ENCODE measurements at regions not wholly inside any gene's neighbourhood (a gene's known extent, or its start where the extent isn't known, plus 50 kb on each side); places are given as distances from the start of the nearest gene placed in this dataset.

GRCh38 chr1:29743931-29744330, 507.6 kb downstream of the PTPRU start:
- TF ChIP-seq POLR2A (IDR thresholded peaks at IDR 0.05), result no peak
- TF ChIP-seq, protein P1, sequence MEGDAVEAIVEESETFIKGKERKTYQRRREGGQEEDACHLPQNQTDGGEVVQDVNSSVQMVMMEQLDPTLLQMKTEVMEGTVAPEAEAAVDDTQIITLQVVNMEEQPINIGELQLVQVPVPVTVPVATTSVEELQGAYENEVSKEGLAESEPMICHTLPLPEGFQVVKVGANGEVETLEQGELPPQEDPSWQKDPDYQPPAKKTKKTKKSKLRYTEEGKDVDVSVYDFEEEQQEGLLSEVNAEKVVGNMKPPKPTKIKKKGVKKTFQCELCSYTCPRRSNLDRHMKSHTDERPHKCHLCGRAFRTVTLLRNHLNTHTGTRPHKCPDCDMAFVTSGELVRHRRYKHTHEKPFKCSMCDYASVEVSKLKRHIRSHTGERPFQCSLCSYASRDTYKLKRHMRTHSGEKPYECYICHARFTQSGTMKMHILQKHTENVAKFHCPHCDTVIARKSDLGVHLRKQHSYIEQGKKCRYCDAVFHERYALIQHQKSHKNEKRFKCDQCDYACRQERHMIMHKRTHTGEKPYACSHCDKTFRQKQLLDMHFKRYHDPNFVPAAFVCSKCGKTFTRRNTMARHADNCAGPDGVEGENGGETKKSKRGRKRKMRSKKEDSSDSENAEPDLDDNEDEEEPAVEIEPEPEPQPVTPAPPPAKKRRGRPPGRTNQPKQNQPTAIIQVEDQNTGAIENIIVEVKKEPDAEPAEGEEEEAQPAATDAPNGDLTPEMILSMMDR (IDR thresholded peaks at IDR 0.05 in 4 of 5, conservative IDR thresholded peaks at IDR 0.05 in 1 of 5), result no peak

All from gastrocnemius medialis (tissue), 4 donors.